H9 (cell line): ENCODE measurements at regions not wholly inside any gene's neighbourhood (a gene's known extent, or its start where the extent isn't known, plus 50 kb on each side); places are given as distances from the start of the nearest gene placed in this dataset.

Source experiments
- DNase-seq: peaks from one replicate; pipeline ENCODE4 v3.0.0-alpha.2; 2017
- H2AFZ ChIP-seq: one replicate; pipeline ENCODE4 v1.6.1; 2013; ENCODE audit warnings: mild to moderate bottlenecking, low read length, control low read depth, moderate library complexity
- H2AK5ac ChIP-seq: 2 replicates; pipeline ENCODE4 v1.6.1; 2013; ENCODE audit warnings: low read length, control low read depth, mixed read lengths; ENCODE audit not compliant: insufficient read length
- H2BK120ac ChIP-seq: one replicate; pipeline ENCODE4 v1.6.1; 2013; ENCODE audit warnings: low read depth, mild to moderate bottlenecking, low read length, control low read depth, inconsistent platforms; ENCODE audit not compliant: poor library complexity, severe bottlenecking
- H2BK12ac ChIP-seq: 2 replicates; pipeline ENCODE4 v1.6.1; 2013; ENCODE audit warnings: low read length, control low read depth, mixed read lengths, low read depth; ENCODE audit not compliant: insufficient read length
- H2BK15ac ChIP-seq: 2 replicates; pipeline ENCODE4 v1.6.1; 2013; ENCODE audit warnings: low read depth, low read length, control low read depth
- H2BK20ac ChIP-seq: one replicate; pipeline ENCODE4 v1.6.1; 2013; ENCODE audit warnings: low read depth, mild to moderate bottlenecking, low read length, control low read depth, inconsistent platforms; ENCODE audit not compliant: poor library complexity, severe bottlenecking
- H2BK5ac ChIP-seq: 2 replicates; pipeline ENCODE4 v1.6.1; 2013; ENCODE audit warnings: low read length, control low read depth, mixed read lengths; ENCODE audit not compliant: insufficient read length
- H3K14ac ChIP-seq: 2 replicates; pipeline ENCODE4 v1.6.1; 2013; ENCODE audit warnings: low read length, control low read depth; ENCODE audit not compliant: insufficient read depth
- H3K18ac ChIP-seq: 2 replicates; pipeline ENCODE4 v1.6.1; 2013; ENCODE audit warnings: low read depth, mild to moderate bottlenecking, mixed read lengths, low read length, control low read depth; ENCODE audit not compliant: insufficient read length
- H3K23ac ChIP-seq: 2 replicates; pipeline ENCODE4 v1.6.1; 2013; ENCODE audit warnings: low read length, control low read depth, mixed read lengths, low read depth; ENCODE audit not compliant: insufficient read length
- H3K23me2 ChIP-seq: 2 replicates; pipeline ENCODE4 v1.6.1; 2013; ENCODE audit warnings: low read depth, mild to moderate bottlenecking, mixed read lengths, low read length, control low read depth; ENCODE audit not compliant: insufficient read length, poor library complexity, severe bottlenecking
- H3K27ac ChIP-seq: 2 replicates; pipeline ENCODE4 v1.5.1; 2013; ENCODE audit warnings: low read length, control low read depth, mixed read lengths, low read depth; ENCODE audit not compliant: insufficient read length
- H3K27me3 ChIP-seq: 2 replicates; pipeline ENCODE4 v1.6.1; 2013; ENCODE audit warnings: low read length, control low read depth, inconsistent platforms; ENCODE audit not compliant: insufficient read depth
- H3K4ac ChIP-seq: 2 replicates; pipeline ENCODE4 v1.6.1; 2013; ENCODE audit warnings: low read depth, mild to moderate bottlenecking, control low read depth, inconsistent platforms, low read length, moderate library complexity
- H3K4me1 ChIP-seq: 2 replicates; pipeline ENCODE4 v1.6.1; 2013; ENCODE audit warnings: low read length, control low read depth, inconsistent platforms; ENCODE audit not compliant: insufficient read depth
- H3K4me2 ChIP-seq: 2 replicates; pipeline ENCODE4 v1.6.1; 2013; ENCODE audit warnings: low read length, control low read depth, mixed read lengths; ENCODE audit not compliant: insufficient read length, insufficient read depth
- H3K56ac ChIP-seq: 2 replicates; pipeline ENCODE4 v1.6.1; 2013; ENCODE audit warnings: low read depth, mild to moderate bottlenecking, mixed read lengths, low read length, control low read depth; ENCODE audit not compliant: insufficient read length
- H3K79me1 ChIP-seq: 2 replicates; pipeline ENCODE4 v1.6.1; 2013; ENCODE audit warnings: low read depth, mild to moderate bottlenecking, moderate library complexity, low read length, control low read depth, inconsistent platforms; ENCODE audit not compliant: insufficient read depth, poor library complexity, severe bottlenecking
- H3K79me2 ChIP-seq: 2 replicates; pipeline ENCODE4 v1.6.1; 2013; ENCODE audit warnings: low read length, control low read depth, inconsistent platforms; ENCODE audit not compliant: insufficient read depth
- H3K9ac ChIP-seq: 2 replicates; pipeline ENCODE4 v1.6.1; 2013; ENCODE audit warnings: low read length, control low read depth, mixed read lengths; ENCODE audit not compliant: insufficient read length; ENCODE audit errors: extremely low read depth
- H3K9me3 ChIP-seq: one replicate; pipeline ENCODE4 v1.6.1; 2013; ENCODE audit warnings: low read depth, low read length, inconsistent platforms; ENCODE audit not compliant: control insufficient read depth
- H3T11ph ChIP-seq: one replicate; pipeline ENCODE4 v1.6.1; 2013; ENCODE audit warnings: mild to moderate bottlenecking, low read length, control low read depth, inconsistent platforms
- H4K20me1 ChIP-seq: one replicate; pipeline ENCODE4 v1.6.1; 2013; ENCODE audit not compliant: control insufficient read depth, insufficient read length, insufficient read depth
- H4K5ac ChIP-seq: 2 replicates; pipeline ENCODE4 v1.6.1; 2013; ENCODE audit warnings: low read depth, mild to moderate bottlenecking, mixed read lengths, low read length, control low read depth; ENCODE audit not compliant: insufficient read length
- H4K8ac ChIP-seq: replicated peaks from 2 replicates; pipeline ENCODE4 v1.6.1; 2013; ENCODE audit warnings: low read length, control low read depth, mixed read lengths, low read depth; ENCODE audit not compliant: insufficient read length
- H4K91ac ChIP-seq: 2 replicates; pipeline ENCODE4 v1.6.1; 2013; ENCODE audit warnings: low read depth, mild to moderate bottlenecking, moderate library complexity, mixed read lengths, low read length, control low read depth; ENCODE audit not compliant: insufficient read length
- H3K27ac Mint-ChIP-seq, 3 experiments: 2 replicates in 2 of 3; 3 replicates in 1 of 3; pipeline ENCODE4 v1.8.0; 2020 to 2021; ENCODE audit warnings: mixed read lengths in 3 of 3, mild to moderate bottlenecking in 1 of 3, moderate library complexity in 1 of 3
- H3K27me3 Mint-ChIP-seq: 2 replicates; pipeline ENCODE4 v1.8.0; 2021; ENCODE audit warnings: low read depth, mild to moderate bottlenecking, moderate library complexity, mixed read lengths
- H3K36me3 Mint-ChIP-seq, 3 experiments: 2 replicates in 2 of 3; 3 replicates in 1 of 3; pipeline ENCODE4 v1.8.0; 2020 to 2021; ENCODE audit warnings: low read depth in 3 of 3, mixed read lengths in 3 of 3; ENCODE audit not compliant: insufficient read depth in 1 of 3
- H3K4me1 Mint-ChIP-seq, 2 experiments: 2 replicates each; pipeline ENCODE4 v1.8.0; 2020; ENCODE audit warnings: mixed read lengths in 2 of 2
- H3K4me3 Mint-ChIP-seq, 2 experiments: 2 replicates in 1 of 2; 3 replicates in 1 of 2; pipeline ENCODE4 v1.8.0; 2020 to 2021; ENCODE audit warnings: mild to moderate bottlenecking in 2 of 2, mixed read lengths in 2 of 2, moderate library complexity in 1 of 2
- H3K9me3 Mint-ChIP-seq, 2 experiments: 2 replicates in 1 of 2; 3 replicates in 1 of 2; pipeline ENCODE4 v1.8.0; 2020; ENCODE audit warnings: mild to moderate bottlenecking in 2 of 2, mixed read lengths in 2 of 2, moderate library complexity in 1 of 2
- WGBS: extraction: QIAGEN DNeasy Blood & Tissue Kit; methylation state at CpG from one replicate; pipeline ENCODE4 v1.1.7; 2013; ENCODE audit warnings: missing lambda C conversion rate, low lambda C conversion rate, mixed read lengths; ENCODE audit not compliant: insufficient read length; ENCODE audit errors: extremely low coverage; 5-methylcytosine and 5-hydroxymethylcytosine counted together
- TF ChIP-seq, protein P1 (sequence below): fragments of 200-600 bp; sonication (generic); conservative IDR thresholded peaks from 3 replicates; pipeline ENCODE4 v1.8.0; 2021; ENCODE audit warnings: antibody characterized with exemption, mild to moderate bottlenecking

DNA sequence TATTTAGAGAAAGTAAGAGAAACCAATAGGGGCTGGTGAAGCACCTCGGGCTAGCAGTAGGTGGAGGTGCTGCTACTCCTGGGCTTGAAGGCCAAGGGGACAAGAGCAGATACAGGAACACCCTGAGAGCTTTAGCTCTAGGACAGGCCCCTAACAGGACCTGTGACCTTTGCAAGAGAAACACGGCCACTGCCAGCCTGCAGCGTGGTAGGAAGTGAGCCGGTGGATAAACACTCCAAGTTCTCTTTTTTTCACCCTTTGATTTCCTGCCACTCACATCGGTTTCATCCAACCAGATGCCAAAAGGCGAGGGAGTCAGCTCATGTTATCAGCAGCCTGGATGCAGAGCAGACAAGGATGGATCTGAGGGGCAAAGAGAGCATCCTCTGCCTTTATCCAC, 66.8 kb upstream of the SPRED2 start:
- H3K4me1 Mint-ChIP-seq: peaks cover 9% of the 10 kb centered on the region in 2 experiments
- no peak for DNase-seq
- no peaks in the 10 kb centered on the region for H3K9me3 Mint-ChIP-seq
- no peaks in the 10 kb centered on the region for H4K20me1 ChIP-seq
- H2BK12ac ChIP-seq: no peak overlapping the region
- H2AK5ac ChIP-seq: no peak overlapping the region
- no peak overlapping the region for H2AFZ ChIP-seq
- H2BK20ac ChIP-seq: no peak overlapping the region
- H3K27ac Mint-ChIP-seq: no peak overlapping the region
- H2BK5ac ChIP-seq: no peak overlapping the region
- H3K56ac ChIP-seq: no peak overlapping the region
- H3K4ac ChIP-seq: no peak overlapping the region
- H3K36me3 Mint-ChIP-seq: no peaks in the 10 kb centered on the region
- H3K23me2 ChIP-seq: no peaks in the 10 kb centered on the region
- H3K27me3 Mint-ChIP-seq: peaks cover 29% of the 10 kb centered on the region
- H3K27me3 ChIP-seq: no peaks in the 10 kb centered on the region
- H4K91ac ChIP-seq: no peak overlapping the region
- no peak overlapping the region for H3K14ac ChIP-seq
- H3T11ph ChIP-seq: no peak overlapping the region
- H3K79me2 ChIP-seq: no peaks in the 10 kb centered on the region
- no peak overlapping the region for H2BK120ac ChIP-seq
- no peak overlapping the region for H4K5ac ChIP-seq
- no peak overlapping the region for H3K4me2 ChIP-seq
- WGBS: no CpG with 5 or more reads among the region's 6 CpGs
- TF ChIP-seq, protein P1, sequence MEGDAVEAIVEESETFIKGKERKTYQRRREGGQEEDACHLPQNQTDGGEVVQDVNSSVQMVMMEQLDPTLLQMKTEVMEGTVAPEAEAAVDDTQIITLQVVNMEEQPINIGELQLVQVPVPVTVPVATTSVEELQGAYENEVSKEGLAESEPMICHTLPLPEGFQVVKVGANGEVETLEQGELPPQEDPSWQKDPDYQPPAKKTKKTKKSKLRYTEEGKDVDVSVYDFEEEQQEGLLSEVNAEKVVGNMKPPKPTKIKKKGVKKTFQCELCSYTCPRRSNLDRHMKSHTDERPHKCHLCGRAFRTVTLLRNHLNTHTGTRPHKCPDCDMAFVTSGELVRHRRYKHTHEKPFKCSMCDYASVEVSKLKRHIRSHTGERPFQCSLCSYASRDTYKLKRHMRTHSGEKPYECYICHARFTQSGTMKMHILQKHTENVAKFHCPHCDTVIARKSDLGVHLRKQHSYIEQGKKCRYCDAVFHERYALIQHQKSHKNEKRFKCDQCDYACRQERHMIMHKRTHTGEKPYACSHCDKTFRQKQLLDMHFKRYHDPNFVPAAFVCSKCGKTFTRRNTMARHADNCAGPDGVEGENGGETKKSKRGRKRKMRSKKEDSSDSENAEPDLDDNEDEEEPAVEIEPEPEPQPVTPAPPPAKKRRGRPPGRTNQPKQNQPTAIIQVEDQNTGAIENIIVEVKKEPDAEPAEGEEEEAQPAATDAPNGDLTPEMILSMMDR: no peak
- H3K27ac ChIP-seq: no peak overlapping the region
- H3K4me3 Mint-ChIP-seq: no peak overlapping the region
- H3K18ac ChIP-seq: no peak overlapping the region
- H3K9me3 ChIP-seq: no peaks in the 10 kb centered on the region
- H3K9ac ChIP-seq: no peak overlapping the region
- H3K23ac ChIP-seq: no peak overlapping the region
- H3K4me1 ChIP-seq: peaks cover 5% of the 10 kb centered on the region; the same call in 1 of the 2 replicates
- H3K79me1 ChIP-seq: no peaks in the 10 kb centered on the region
- no peak overlapping the region for H2BK15ac ChIP-seq
- no peak overlapping the region for H4K8ac ChIP-seq
